ENCODE measurements at regions not wholly inside any gene's neighbourhood (a gene's known extent, or its start where the extent isn't known, plus 50 kb on each side); places are given as distances from the start of the nearest gene placed in this dataset.

GRCh38 chr9:99377790-99378775 is 156.0 kb downstream of the SEC61B start:
- H4K20me1 ChIP-seq (ENCODE audit: insufficient read depth, low read length) = no peaks in the 10 kb centered on the region
- no peak overlapping the region for H3K27ac ChIP-seq (ENCODE audit: low read length)
- H3K27me3 ChIP-seq (ENCODE audit: insufficient read depth, low read length, poor library complexity) = peaks cover 5% of the 10 kb centered on the region
- ATAC-seq (ENCODE audit: insufficient read depth, low read depth) (no peak), DNase-seq (no peak)
- TF ChIP-seq EZH2 (IDR thresholded peaks at IDR 0.05; ENCODE audit: borderline replicate concordance, low read depth, low read length, severe bottlenecking) (no peak), CTCF (IDR thresholded peaks at IDR 0.05; ENCODE audit: borderline replicate concordance, extremely low read depth, low read length, poor library complexity, severe bottlenecking) (no peak)
- no peak overlapping the region for H3K4me2 ChIP-seq (ENCODE audit: insufficient read depth, low read length)
- no peak overlapping the region for H2AFZ ChIP-seq (ENCODE audit: low read depth, low read length)
- H3K9me3 ChIP-seq (ENCODE audit: insufficient read depth, low read length, severe bottlenecking) = no peaks in the 10 kb centered on the region
- H3K4me1 ChIP-seq (ENCODE audit: insufficient read depth, low read length) = no peaks in the 10 kb centered on the region
- H3K9ac ChIP-seq (ENCODE audit: low read depth, low read length) = no peak overlapping the region
- no peaks in the 10 kb centered on the region for H3K36me3 ChIP-seq (ENCODE audit: insufficient read depth, low read length)
- no peak overlapping the region for H3K4me3 ChIP-seq (ENCODE audit: low read depth in 1 of 2, low read length in 2 of 2)
- no peaks in the 10 kb centered on the region for H3K79me2 ChIP-seq (ENCODE audit: insufficient read depth, low read length)

GRCh38 chr9:99383536-99383935 is 161.5 kb downstream of the SEC61B start:
- DNase-seq (no peak), ATAC-seq (ENCODE audit: insufficient read depth, low read depth) (no peak)
- no peak for TF ChIP-seq EZH2 (IDR thresholded peaks at IDR 0.05; ENCODE audit: borderline replicate concordance, low read depth, low read length, severe bottlenecking)
- no peak for TF ChIP-seq CTCF (IDR thresholded peaks at IDR 0.05; ENCODE audit: borderline replicate concordance, extremely low read depth, low read length, poor library complexity, severe bottlenecking)
- Histone ChIP-seq H3K4me1 (ENCODE audit: insufficient read depth, low read length) (no peaks in the 10 kb centered on the region), H3K4me2 (ENCODE audit: insufficient read depth, low read length) (no peak overlapping the region), H4K20me1 (ENCODE audit: insufficient read depth, low read length) (no peaks in the 10 kb centered on the region), H2AFZ (ENCODE audit: low read depth, low read length) (no peak overlapping the region), H3K4me3 (ENCODE audit: low read depth in 1 of 2, low read length in 2 of 2) (no peak overlapping the region), H3K36me3 (ENCODE audit: insufficient read depth, low read length) (no peaks in the 10 kb centered on the region), H3K79me2 (ENCODE audit: insufficient read depth, low read length) (no peaks in the 10 kb centered on the region), H3K27me3 (ENCODE audit: insufficient read depth, low read length, poor library complexity) (peaks cover 5% of the 10 kb centered on the region), H3K9me3 (ENCODE audit: insufficient read depth, low read length, severe bottlenecking) (no peaks in the 10 kb centered on the region), H3K9ac (ENCODE audit: low read depth, low read length) (no peak overlapping the region), H3K27ac (ENCODE audit: low read length) (no peak overlapping the region)

GRCh38 chr9:99385215-99385614 is 163.1 kb downstream of the SEC61B start:
- Histone ChIP-seq H3K36me3 (ENCODE audit: insufficient read depth, low read length) (no peaks in the 10 kb centered on the region), H2AFZ (ENCODE audit: low read depth, low read length) (no peak overlapping the region), H4K20me1 (ENCODE audit: insufficient read depth, low read length) (no peaks in the 10 kb centered on the region), H3K9ac (ENCODE audit: low read depth, low read length) (no peak overlapping the region), H3K9me3 (ENCODE audit: insufficient read depth, low read length, severe bottlenecking) (no peaks in the 10 kb centered on the region), H3K4me2 (ENCODE audit: insufficient read depth, low read length) (no peak overlapping the region), H3K4me1 (ENCODE audit: insufficient read depth, low read length) (no peaks in the 10 kb centered on the region), H3K27ac (ENCODE audit: low read length) (no peak overlapping the region), H3K4me3 (ENCODE audit: low read depth in 1 of 2, low read length in 2 of 2) (no peak overlapping the region), H3K79me2 (ENCODE audit: insufficient read depth, low read length) (no peaks in the 10 kb centered on the region), H3K27me3 (ENCODE audit: insufficient read depth, low read length, poor library complexity) (peaks cover 2% of the 10 kb centered on the region)
- ATAC-seq (ENCODE audit: insufficient read depth, low read depth) (no peak), DNase-seq (no peak)
- no peak for TF ChIP-seq CTCF (IDR thresholded peaks at IDR 0.05; ENCODE audit: borderline replicate concordance, extremely low read depth, low read length, poor library complexity, severe bottlenecking)
- TF ChIP-seq EZH2 (IDR thresholded peaks at IDR 0.05; ENCODE audit: borderline replicate concordance, low read depth, low read length, severe bottlenecking) = no peak

Measured in DND-41 (cell line).